HepG2 (cell line): ENCODE measurements at regions not wholly inside any gene's neighbourhood (a gene's known extent, or its start where the extent isn't known, plus 50 kb on each side); places are given as distances from the start of the nearest gene placed in this dataset.

Experiments
- ARID3A ChIP-seq: IDR thresholded peaks from 2 replicates; pipeline ENCODE4 v1.6.1; 2012; ENCODE audit warnings: low read depth, low read length, improper control_type of control experiment
- ATF2 ChIP-seq: sonication (generic); formaldehyde crosslinking; IDR thresholded peaks from 2 replicates; pipeline ENCODE4 v1.4.0; 2020; ENCODE audit warnings: missing genetic modification reagents
- HBP1 ChIP-seq: IDR thresholded peaks from 2 replicates; pipeline ENCODE4 v1.6.1; 2016; ENCODE audit warnings: low read depth, control low read depth
- HMG20B ChIP-seq: conservative IDR thresholded peaks from 2 replicates; pipeline ENCODE4 v1.6.1; 2016; ENCODE audit warnings: missing genetic modification reagents, missing compliant biosample characterization
- KDM2A ChIP-seq: sonication (generic); formaldehyde crosslinking; IDR thresholded peaks from 2 replicates; pipeline ENCODE4 v1.4.0; 2020; ENCODE audit warnings: low read depth, missing genetic modification reagents, borderline replicate concordance
- MED8 ChIP-seq: sonication (generic); formaldehyde crosslinking; IDR thresholded peaks from 2 replicates; pipeline ENCODE4 v1.8.1; 2023; ENCODE audit warnings: mild to moderate bottlenecking, missing genetic modification reagents; ENCODE audit not compliant: insufficient replicate concordance
- SMAD9 ChIP-seq: sonication (generic); formaldehyde crosslinking; IDR thresholded peaks from 2 replicates; pipeline ENCODE4 v1.5.1; 2020; ENCODE audit warnings: mild to moderate bottlenecking, missing genetic modification reagents
- SMC3 ChIP-seq: IDR thresholded peaks from 2 replicates; pipeline ENCODE4 v1.6.1; 2011; ENCODE audit warnings: low read length, improper control_type of control experiment
- ZBED4 ChIP-seq: sonication (generic); formaldehyde crosslinking; IDR thresholded peaks from 2 replicates; pipeline ENCODE4 v1.4.0; 2020; ENCODE audit warnings: missing genetic modification reagents, borderline replicate concordance
- ZFP62 ChIP-seq: sonication (generic); formaldehyde crosslinking; IDR thresholded peaks from 2 replicates; pipeline ENCODE4 v1.4.0; 2020; ENCODE audit warnings: missing genetic modification reagents
- ZNF484 ChIP-seq: sonication (generic); formaldehyde crosslinking; IDR thresholded peaks from 2 replicates; pipeline ENCODE4 v1.5.1; 2020; ENCODE audit warnings: mild to moderate bottlenecking, low read depth, missing genetic modification reagents, borderline replicate concordance
- ZNF629 ChIP-seq: sonication (generic); formaldehyde crosslinking; conservative IDR thresholded peaks from 2 replicates; pipeline ENCODE4 v1.5.0; 2020; ENCODE audit warnings: missing genetic modification reagents

- TF ChIP-seq ATF2 (CRISPR knock-in tag), result no peak
- no peak for TF ChIP-seq SMC3
- TF ChIP-seq KDM2A (CRISPR knock-in tag), result no peak
- no peak for TF ChIP-seq ZBED4 (CRISPR knock-in tag)
- TF ChIP-seq ZNF484 (CRISPR knock-in tag), result no peak
- no peak for TF ChIP-seq MED8
- no peak for TF ChIP-seq HMG20B (CRISPR knock-in tag)
- TF ChIP-seq ZNF629, result peak; percentile 92
- TF ChIP-seq HBP1 (CRISPR knock-in tag), result no peak
- TF ChIP-seq SMAD9 (CRISPR knock-in tag), result 0 out of 2 replicates have a peak, but pooled peaks have one; percentile 15
- no peak for TF ChIP-seq ZFP62
- TF ChIP-seq ARID3A, result no peak
These were observed 436.8 kb downstream of the RPS24 start (continued) for GRCh38 chr10:78470267-78471103.
